Urinary bladder (tissue), 1 donor: ENCODE measurements at regions not wholly inside any gene's neighbourhood (a gene's known extent, or its start where the extent isn't known, plus 50 kb on each side); places are given as distances from the start of the nearest gene placed in this dataset. TPM values are rescaled to one million over a fixed set of nuclear protein-coding genes. Genes with fewer than 3 reads are reported as not detected.

Experiments
- small RNA-seq: library from RNA; depleted of rRNA; stranded (forward); fragments of <200 nt; gene quantifications from one replicate; pipeline ENCODE3, GENCODE V24; 2014

Small RNA genes in the stretch of these regions (small RNA-seq; reads per million reads assigned to genes)
- not detected for gene RNA5SP157
